HG02970 (cell line): ENCODE measurements at regions not wholly inside any gene's neighbourhood (a gene's known extent, or its start where the extent isn't known, plus 50 kb on each side); places are given as distances from the start of the nearest gene placed in this dataset.
"Not testable (repeated sequence)": the region's sequence is repeated elsewhere in the genome, so short reads cannot be mapped to it uniquely, and the experiment has no call there.

ENCODE experiments used
- ATAC-seq: cut with Tn5 transposase; IDR thresholded peaks from one replicate; pipeline ENCODE4 v1.9.1; 2021; ENCODE audit warnings: mild to moderate bottlenecking, moderate library complexity, moderate number of reproducible peaks; ENCODE audit not compliant: unreplicated experiment, low FRiP score

- no peak for ATAC-seq
Measured at GRCh38 chr4:124060261-124060918, 652.1 kb downstream of the ANKRD50 start.

GRCh38 chr4:124061413-124061812 lies 651.1 kb downstream of the ANKRD50 start:
- no peak for ATAC-seq

- ATAC-seq = no peak
Measured at GRCh38 chr4:124065422-124065821, 647.1 kb downstream of the ANKRD50 start.

DNA sequence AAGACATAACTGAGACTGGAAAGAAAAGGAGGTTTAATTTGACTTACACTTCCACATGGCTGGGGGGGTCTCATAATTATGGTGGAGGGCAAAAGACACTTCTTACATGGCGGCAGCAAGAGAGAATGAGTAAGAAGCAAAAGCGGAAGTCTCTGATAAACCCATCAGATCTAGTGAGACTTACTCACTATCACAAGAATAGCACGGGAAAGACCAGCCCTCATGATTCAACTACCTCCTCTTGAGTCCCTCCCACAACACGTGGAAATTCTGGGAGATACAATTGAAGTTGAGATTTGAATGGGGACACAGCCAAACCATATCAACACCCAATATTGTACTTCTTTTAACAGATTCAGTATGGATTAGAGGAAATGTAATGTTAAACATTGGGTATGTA lies 646.6 kb downstream of the ANKRD50 start:
- no peak for ATAC-seq

DNA sequence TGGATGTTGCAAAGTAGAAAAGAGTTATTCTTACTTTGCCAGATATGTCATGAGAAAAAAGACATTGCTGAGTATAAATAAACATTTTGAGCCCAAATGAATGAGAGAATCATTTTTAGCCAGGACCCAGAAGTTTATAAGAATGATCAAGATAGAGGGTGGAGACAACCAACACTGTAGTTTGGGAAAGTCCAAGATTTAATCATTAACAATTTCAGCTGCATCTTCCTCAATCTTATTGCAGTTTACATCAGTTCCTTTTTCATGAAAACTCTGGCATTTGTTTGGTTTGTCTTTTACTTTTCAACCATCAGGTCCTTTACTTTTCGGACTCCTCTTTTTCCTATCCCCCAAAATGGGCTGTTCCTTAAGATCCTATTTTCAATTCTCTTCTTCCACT lies 645.9 kb downstream of the ANKRD50 start:
- no peak for ATAC-seq

DNA sequence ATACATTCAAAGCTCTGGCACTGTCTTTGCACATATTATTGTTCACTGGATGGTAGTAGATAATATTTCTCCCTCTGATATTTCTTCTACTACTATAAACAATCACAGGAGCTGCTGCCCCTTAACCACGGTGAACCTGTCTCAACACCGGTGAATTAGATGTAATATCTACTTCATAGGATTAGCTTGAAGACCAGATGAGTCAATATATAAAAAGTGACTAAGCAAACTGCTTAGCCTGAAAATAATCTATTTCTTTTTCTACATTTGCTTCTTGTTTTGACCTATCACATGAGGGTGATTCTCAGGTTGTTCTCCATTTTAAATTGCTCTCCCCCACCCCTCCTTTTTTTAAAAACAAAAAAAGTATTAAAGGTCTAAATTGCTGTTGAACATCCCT lies 645.5 kb downstream of the ANKRD50 start:
- no peak for ATAC-seq

- ATAC-seq = no peak
Measured at GRCh38 chr4:124070688-124071484, 641.6 kb downstream of the ANKRD50 start.

DNA sequence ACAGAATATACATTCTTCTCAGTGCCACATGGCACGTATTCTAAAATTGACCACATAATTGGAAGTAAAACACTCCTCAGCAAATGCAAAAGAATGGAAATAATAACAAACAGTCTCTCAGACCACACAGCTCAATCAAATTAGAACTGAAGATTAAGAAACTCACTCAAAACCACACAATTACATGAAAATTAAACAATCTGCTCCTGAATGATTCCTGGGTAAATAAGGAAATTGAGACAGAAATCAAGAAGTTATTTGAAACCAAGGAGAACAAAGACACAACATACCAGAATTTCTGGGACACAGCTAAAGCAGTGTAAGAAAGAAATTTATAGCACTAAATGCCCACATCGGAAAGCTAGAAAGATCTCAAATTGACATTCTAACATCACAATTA lies 637.3 kb downstream of the ANKRD50 start:
- ATAC-seq = not testable (repeated sequence)

GRCh38 chr4:124079174-124079780 lies 633.3 kb downstream of the ANKRD50 start:
- ATAC-seq = no peak

GRCh38 chr4:124083711-124084110 lies 628.8 kb downstream of the ANKRD50 start:
- no peak for ATAC-seq

DNA sequence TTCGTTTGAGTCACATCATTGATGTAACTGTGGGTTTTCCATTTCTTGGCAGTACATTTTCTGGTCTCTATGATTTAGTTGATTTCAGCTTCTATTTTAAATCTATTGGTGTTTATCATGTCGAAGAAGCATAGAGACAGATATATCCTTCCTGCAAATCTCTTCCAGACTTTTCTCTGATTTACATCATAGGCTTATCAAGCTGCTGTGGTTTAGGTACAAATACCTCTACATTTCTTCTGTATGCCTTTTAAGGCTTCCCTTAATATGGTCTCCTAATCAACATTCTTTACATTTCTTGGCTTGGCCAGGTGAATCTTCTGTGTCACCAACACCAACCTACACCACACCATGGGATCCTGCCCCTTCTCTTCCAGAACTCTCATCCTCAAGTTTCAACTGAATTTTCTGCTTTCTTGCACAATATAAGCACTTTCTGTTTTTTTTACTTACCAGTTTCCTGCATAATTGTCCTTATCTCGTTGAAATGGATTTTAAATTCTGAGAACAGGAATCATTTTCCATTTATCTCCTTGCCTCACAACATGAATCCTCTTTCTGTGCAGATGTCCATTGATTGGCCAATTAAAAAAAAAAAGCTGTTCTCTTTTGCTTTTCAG lies 626.9 kb downstream of the ANKRD50 start:
- ATAC-seq = no peak

DNA sequence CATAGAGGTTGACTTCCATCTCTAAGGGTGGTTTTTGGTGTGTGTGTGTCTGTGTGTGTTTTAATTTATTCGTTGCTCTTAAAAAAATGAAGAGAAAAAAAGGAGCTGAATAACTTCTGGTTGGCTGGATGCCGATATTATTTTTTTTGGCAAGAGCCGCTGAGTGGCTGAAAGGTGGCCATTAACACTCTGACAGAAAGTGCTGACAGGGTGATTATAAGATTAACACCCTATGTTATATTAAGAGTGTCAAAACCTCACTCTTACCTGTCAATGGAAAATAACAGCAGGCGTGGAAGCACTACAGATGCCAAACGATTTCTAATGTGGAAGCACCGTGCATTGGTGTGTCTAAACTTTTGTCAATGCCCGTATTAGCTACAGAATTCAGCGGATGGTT lies 622.5 kb downstream of the ANKRD50 start:
- ATAC-seq = no peak

GRCh38 chr4:124092101-124092500 lies 620.4 kb downstream of the ANKRD50 start:
- ATAC-seq = no peak

GRCh38 chr4:124092541-124092984 lies 620.0 kb downstream of the ANKRD50 start:
- no peak for ATAC-seq

DNA sequence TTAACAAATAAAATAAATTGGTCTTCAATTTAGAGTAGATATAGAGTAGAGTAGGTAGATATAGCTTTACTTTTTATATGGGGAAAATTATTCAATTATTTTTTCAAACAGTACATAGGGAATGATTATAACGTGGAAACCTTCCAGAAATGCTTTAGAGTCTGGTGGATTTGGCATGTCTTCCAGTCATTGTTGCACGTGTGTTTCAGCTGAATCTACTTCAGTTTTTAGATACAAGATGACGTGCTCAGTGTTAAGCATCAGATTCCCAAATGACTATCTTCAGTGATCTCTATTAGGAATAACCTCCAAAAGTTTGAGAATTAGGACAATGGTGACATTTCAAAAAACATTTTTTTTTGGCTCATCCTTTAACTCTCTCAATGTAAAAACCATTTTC lies 616.9 kb downstream of the ANKRD50 start:
- ATAC-seq = no peak

DNA sequence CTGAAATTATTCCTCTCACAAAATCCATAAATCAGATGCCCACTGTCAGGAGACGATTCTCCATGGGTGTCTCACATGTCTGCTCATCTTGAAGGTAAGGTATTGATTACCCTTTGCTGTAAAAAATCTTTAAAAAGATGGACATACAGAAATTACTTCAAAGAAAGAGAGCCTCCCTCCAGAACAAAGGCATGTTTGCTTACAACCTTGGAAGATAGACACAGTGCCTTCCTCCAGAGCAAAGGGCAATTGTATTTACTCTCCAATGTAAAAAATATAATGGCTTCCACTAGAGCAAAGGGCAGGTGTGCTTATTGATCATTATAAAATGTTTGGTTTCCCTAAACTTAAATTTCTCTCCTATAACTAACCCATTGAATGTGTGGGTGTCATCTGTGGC lies 616.2 kb downstream of the ANKRD50 start:
- ATAC-seq = no peak

- ATAC-seq = no peak
Measured at GRCh38 chr4:124097447-124097846, 615.1 kb downstream of the ANKRD50 start.

- no peak for ATAC-seq
Measured at GRCh38 chr4:124104101-124104500, 608.4 kb downstream of the ANKRD50 start.

- ATAC-seq = no peak
Measured at GRCh38 chr4:124104628-124105027, 607.9 kb downstream of the ANKRD50 start.

DNA sequence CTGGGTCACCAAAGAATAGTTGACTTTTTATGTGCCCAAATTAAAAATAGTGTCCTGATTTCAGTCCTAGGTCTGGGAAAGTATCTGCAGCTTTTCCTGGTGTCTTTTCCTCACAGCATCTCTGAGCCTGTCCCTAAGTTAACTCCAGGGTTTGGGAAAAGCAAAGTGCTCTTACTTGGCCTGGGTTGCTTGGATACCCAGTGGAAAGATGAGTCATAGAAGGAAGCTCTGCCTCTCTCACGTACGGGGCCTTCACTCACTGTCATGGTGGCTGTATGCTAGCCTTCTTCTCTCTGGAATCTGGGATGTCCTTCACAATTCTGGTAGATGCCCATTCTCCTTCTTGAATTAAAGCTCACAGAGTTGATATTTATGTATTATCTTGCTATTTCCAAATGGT lies 607.3 kb downstream of the ANKRD50 start:
- ATAC-seq = no peak

GRCh38 chr4:124111411-124111810 lies 601.1 kb downstream of the ANKRD50 start:
- no peak for ATAC-seq
